HepG2 (cell line): ENCODE measurements at regions not wholly inside any gene's neighbourhood (a gene's known extent, or its start where the extent isn't known, plus 50 kb on each side); places are given as distances from the start of the nearest gene placed in this dataset.
A peak's percentile ranks its signal among the peaks of the same experiment; 100 is the strongest.

Experiments
- HHEX ChIP-seq: IDR thresholded peaks from 2 replicates; pipeline ENCODE4 v1.6.1; 2016; ENCODE audit warnings: control low read depth
- NFIC ChIP-seq: IDR thresholded peaks from 2 replicates; pipeline ENCODE4 v1.6.1; 2012; ENCODE audit warnings: mild to moderate bottlenecking, low read length, inconsistent platforms
- POLR2G ChIP-seq: fragments of 200-400 bp; formaldehyde crosslinking; IDR thresholded peaks from 2 replicates; pipeline ENCODE4 v1.6.1; 2018; ENCODE audit warnings: mild to moderate bottlenecking, low read depth, low read length, moderate library complexity
- RNF2 ChIP-seq: fragments of 450-650 bp; conservative IDR thresholded peaks from 2 replicates; pipeline ENCODE4 v1.6.1; 2016; ENCODE audit warnings: low read depth
- SRSF4 ChIP-seq: fragments of 200-400 bp; formaldehyde crosslinking; IDR thresholded peaks from one replicate; pipeline ENCODE4 v1.6.1; 2018; ENCODE audit warnings: mild to moderate bottlenecking, low read depth, low read length, moderate library complexity; ENCODE audit not compliant: poor library complexity, severe bottlenecking
- STAG1 ChIP-seq: sonication (generic); formaldehyde crosslinking; IDR thresholded peaks from 2 replicates; pipeline ENCODE4 v1.4.0; 2020; ENCODE audit warnings: missing genetic modification reagents
- TBL1XR1 ChIP-seq: fragments of 150-350 bp; IDR thresholded peaks from 2 replicates; pipeline ENCODE4 v1.6.1; 2014; ENCODE audit warnings: borderline replicate concordance, low read length; ENCODE audit not compliant: partially characterized antibody
- ZNF143 ChIP-seq: sonication (generic); formaldehyde crosslinking; IDR thresholded peaks from 2 replicates; pipeline ENCODE4 v1.4.0; 2020; ENCODE audit warnings: missing genetic modification reagents
- ZNF207 ChIP-seq: fragments of 450-650 bp; IDR thresholded peaks from 2 replicates; pipeline ENCODE4 v1.6.1; 2016; ENCODE audit warnings: antibody characterized with exemption, borderline replicate concordance
- ZNF253 ChIP-seq: sonication (generic); formaldehyde crosslinking; IDR thresholded peaks from 2 replicates; pipeline ENCODE4 v1.8.0; 2022; ENCODE audit warnings: mild to moderate bottlenecking, missing genetic modification reagents, borderline replicate concordance
- ZNF256 ChIP-seq: sonication (generic); formaldehyde crosslinking; conservative IDR thresholded peaks from 2 replicates; pipeline ENCODE4 v1.4.0; 2020; ENCODE audit warnings: missing genetic modification reagents
- ZNF274 ChIP-seq: sonication (generic); formaldehyde crosslinking; IDR thresholded peaks from 2 replicates; pipeline ENCODE4 v1.5.1; 2020; ENCODE audit warnings: mild to moderate bottlenecking, missing genetic modification reagents
- TF ChIP-seq, protein P1 (sequence below): IDR thresholded peaks from 2 replicates; pipeline ENCODE4 v1.6.1; 2016
- TF ChIP-seq, protein P2 (sequence below): sonication (generic); formaldehyde crosslinking; IDR thresholded peaks from 2 replicates; pipeline ENCODE4 v1.5.0; 2020; ENCODE audit warnings: missing genetic modification reagents, mild to moderate bottlenecking, borderline replicate concordance
- TF ChIP-seq, protein P3 (sequence below): fragments of 450-650 bp; IDR thresholded peaks from 2 replicates; pipeline ENCODE4 v1.6.1; 2017
- TF ChIP-seq, protein P4 (sequence below): sonication (generic); formaldehyde crosslinking; IDR thresholded peaks from 2 replicates; pipeline ENCODE4 v1.4.0; 2020; ENCODE audit warnings: mild to moderate bottlenecking, missing genetic modification reagents

DNA sequence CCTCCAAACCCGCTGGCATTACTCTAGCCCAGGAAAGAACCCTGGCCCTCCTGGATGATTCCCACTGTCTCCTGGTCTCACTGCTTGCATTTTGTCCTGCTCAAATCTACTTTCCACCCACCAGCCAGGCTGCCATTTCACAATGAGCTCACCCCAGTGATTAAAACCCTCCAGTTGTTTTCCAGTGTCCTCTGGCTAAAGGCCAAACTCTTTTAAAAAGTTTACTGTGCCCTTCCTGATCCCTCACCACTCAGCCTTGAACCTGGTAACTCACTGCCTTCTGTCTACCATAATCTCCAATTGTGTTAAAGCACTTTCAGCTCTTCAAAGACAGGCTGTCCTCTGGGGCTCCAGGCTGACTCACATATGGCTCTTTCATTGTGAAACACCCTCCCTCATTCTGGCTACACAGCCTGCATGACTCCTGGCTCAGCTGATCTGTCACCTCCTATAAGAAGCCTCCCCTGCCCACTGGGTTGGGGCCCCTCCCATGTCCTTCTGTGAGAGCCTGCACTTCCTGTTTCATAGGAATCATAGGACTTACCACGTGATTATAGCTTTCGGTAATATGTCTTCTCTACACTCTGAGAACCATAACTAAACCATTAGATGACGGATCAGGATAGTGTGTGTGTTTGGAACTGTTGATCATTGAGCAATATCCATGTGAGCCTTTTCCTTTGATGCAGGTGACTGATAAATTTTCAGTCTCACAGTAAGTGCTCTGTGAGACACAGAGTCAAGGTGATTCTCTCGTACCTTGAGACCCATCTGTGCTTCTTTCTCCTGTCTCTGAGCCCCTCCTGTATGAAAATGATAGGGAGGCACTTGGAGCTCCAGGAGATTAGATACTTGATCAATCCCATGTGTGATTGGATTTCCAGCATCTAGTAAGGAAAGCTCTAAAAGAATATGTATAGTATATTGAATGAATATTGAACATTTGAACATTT, 590.8 kb upstream of the ID2 start (continued):
- TF ChIP-seq TBL1XR1 (peak; percentile 94), ZNF253 (CRISPR knock-in tag) (no peak), POLR2G (peak; percentile 46), ZNF256 (CRISPR knock-in tag) (no peak), ZNF274 (peak; percentile 63; the same call in 1 of the 2 replicates), SRSF4 (no peak), STAG1 (CRISPR knock-in tag) (peak; percentile 33), ZNF143 (CRISPR knock-in tag) (no peak), ZNF207 (no peak), RNF2 (peak; percentile 80; the same call in 1 of the 2 replicates), HHEX (CRISPR knock-in tag) (0 out of 2 replicates have a peak, but pooled peaks have one; percentile 14), NFIC (peak; percentile 94)
- TF ChIP-seq, protein P1, sequence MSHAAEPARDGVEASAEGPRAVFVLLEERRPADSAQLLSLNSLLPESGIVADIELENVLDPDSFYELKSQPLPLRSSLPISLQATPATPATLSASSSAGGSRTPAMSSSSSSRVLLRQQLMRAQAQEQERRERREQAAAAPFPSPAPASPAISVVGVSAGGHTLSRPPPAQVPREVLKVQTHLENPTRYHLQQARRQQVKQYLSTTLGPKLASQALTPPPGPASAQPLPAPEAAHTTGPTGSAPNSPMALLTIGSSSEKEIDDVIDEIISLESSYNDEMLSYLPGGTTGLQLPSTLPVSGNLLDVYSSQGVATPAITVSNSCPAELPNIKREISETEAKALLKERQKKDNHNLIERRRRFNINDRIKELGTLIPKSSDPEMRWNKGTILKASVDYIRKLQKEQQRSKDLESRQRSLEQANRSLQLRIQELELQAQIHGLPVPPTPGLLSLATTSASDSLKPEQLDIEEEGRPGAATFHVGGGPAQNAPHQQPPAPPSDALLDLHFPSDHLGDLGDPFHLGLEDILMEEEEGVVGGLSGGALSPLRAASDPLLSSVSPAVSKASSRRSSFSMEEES = peak; percentile 98
- TF ChIP-seq, protein P2, sequence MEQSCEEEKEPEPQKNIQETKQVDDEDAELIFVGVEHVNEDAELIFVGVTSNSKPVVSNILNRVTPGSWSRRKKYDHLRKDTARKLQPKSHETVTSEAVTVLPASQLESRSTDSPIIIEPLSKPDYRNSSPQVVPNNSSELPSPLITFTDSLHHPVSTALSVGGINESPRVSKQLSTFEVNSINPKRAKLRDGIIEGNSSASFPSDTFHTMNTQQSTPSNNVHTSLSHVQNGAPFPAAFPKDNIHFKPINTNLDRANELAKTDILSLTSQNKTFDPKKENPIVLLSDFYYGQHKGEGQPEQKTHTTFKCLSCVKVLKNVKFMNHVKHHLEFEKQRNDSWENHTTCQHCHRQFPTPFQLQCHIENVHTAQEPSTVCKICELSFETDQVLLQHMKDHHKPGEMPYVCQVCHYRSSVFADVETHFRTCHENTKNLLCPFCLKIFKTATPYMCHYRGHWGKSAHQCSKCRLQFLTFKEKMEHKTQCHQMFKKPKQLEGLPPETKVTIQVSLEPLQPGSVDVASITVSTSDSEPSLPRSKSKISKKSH (CRISPR knock-in tag) = no peak
- TF ChIP-seq, protein P3, sequence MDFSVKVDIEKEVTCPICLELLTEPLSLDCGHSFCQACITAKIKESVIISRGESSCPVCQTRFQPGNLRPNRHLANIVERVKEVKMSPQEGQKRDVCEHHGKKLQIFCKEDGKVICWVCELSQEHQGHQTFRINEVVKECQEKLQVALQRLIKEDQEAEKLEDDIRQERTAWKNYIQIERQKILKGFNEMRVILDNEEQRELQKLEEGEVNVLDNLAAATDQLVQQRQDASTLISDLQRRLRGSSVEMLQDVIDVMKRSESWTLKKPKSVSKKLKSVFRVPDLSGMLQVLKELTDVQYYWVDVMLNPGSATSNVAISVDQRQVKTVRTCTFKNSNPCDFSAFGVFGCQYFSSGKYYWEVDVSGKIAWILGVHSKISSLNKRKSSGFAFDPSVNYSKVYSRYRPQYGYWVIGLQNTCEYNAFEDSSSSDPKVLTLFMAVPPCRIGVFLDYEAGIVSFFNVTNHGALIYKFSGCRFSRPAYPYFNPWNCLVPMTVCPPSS = no peak
- TF ChIP-seq, protein P4, sequence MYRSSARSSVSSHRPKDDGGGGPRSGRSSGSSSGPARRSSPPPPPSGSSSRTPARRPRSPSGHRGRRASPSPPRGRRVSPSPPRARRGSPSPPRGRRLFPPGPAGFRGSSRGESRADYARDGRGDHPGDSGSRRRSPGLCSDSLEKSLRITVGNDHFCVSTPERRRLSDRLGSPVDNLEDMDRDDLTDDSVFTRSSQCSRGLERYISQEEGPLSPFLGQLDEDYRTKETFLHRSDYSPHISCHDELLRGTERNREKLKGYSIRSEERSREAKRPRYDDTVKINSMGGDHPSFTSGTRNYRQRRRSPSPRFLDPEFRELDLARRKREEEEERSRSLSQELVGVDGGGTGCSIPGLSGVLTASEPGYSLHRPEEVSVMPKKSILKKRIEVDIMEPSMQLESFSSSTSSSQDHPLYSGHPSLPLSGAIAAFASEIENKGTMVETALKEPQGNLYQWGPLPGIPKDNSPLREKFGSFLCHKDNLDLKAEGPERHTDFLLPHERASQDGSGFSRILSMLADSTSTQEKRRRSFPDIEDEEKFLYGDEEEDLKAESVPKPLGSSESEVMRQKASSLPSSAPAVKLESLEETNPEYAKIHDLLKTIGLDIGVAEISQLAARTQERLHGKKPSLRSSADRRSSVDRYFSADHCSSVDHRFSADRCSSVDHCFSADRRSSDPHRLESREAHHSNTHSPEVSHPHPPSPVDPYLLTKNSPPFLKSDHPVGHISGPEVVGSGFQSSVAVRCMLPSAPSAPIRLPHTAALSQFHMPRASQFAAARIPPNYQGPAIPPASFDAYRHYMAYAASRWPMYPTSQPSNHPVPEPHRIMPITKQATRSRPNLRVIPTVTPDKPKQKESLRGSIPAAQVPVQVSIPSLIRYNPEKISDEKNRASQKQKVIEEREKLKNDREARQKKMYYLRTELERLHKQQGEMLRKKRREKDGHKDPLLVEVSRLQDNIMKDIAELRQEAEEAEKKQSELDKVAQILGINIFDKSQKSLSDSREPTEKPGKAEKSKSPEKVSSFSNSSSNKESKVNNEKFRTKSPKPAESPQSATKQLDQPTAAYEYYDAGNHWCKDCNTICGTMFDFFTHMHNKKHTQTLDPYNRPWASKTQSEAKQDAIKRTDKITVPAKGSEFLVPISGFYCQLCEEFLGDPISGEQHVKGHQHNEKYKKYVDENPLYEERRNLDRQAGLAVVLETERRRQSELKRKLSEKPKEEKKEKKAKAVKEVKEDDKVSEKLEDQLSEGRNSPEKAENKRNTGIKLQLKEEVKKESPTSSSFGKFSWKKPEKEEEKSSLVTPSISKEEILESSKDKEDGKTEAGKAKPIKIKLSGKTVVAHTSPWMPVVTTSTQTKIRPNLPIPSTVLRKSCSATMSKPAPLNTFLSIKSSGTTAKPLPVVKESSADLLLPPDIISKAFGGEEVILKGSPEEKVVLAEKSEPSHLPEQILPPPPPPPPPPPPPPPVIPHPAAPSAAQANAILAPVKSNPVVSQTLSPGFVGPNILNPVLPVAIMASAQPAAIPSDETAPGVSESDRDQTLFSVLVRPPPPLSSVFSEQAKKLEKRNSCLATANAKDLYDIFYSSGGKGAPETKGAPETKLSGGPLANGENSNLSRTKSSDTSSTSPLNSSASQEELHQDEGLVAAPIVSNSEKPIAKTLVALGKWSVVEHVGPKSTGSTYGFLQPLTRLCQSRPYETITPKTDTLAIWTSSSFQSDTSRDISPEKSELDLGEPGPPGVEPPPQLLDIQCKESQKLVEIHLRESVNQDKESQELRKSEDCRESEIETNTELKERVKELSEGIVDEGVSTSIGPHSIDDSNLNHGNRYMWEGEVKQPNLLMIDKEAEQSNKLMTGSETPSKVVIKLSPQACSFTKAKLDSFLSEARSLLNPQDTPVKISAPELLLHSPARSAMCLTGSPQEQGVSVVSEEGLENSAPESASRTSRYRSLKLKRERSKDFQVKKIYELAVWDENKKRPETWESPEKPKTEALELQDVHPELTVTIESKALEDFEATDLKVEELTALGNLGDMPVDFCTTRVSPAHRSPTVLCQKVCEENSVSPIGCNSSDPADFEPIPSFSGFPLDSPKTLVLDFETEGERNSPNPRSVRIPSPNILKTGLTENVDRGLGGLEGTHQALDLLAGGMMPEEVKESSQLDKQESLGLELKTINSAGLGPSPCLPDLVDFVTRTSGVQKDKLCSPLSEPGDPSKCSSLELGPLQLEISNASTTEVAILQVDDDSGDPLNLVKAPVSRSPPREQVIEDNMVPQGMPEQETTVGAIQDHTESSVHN = 0 out of 2 replicates have a peak, but pooled peaks have one; percentile 52
